PC-9 (cell line): ENCODE measurements at regions not wholly inside any gene's neighbourhood (a gene's known extent, or its start where the extent isn't known, plus 50 kb on each side); places are given as distances from the start of the nearest gene placed in this dataset.

Source experiments
- BruUV-seq: library from RNA; stranded (reverse); fragments of 400-500 nt; replicated peaks from 2 replicates; lab custom pipeline; 2021; lab: Mats Ljungman, UMichigan
- CTCF ChIA-PET: fragments of 300-600 bp; sonication (Branson Sonifier 250); formaldehyde crosslinking; loops from one replicate; lab custom pipeline; 2022; ENCODE audit warnings: antibody characterized with exemption; lab: Charles Lee
- POLR2A ChIA-PET: fragments of 300-600 bp; sonication (Branson Sonifier 250); formaldehyde crosslinking; loops from one replicate; lab custom pipeline; 2022; ENCODE audit warnings: antibody characterized with exemption; ENCODE audit not compliant: unreplicated experiment; lab: Charles Lee
- DNase-seq, 2 experiments: peaks; one replicate each; pipeline versions ENCODE4 v3.0.0 to v3.0.0-alpha.2; 2015 to 2022; ENCODE audit warnings: mixed read lengths in 1 of 2
- H2AFZ ChIP-seq: fragments of 200-600 bp; sonication (generic); 2 replicates; pipeline ENCODE4 v1.8.1; 2017; ENCODE audit warnings: antibody characterized with exemption
- H3F3A ChIP-seq: fragments of 200-600 bp; sonication (generic); 2 replicates; pipeline ENCODE4 v1.8.1; 2017; ENCODE audit warnings: antibody characterized with exemption, mild to moderate bottlenecking, low read depth; ENCODE audit not compliant: insufficient read depth
- H3K27ac ChIP-seq: fragments of 200-600 bp; sonication (generic); 2 replicates; pipeline ENCODE4 v1.6.1; 2016; ENCODE audit warnings: mixed run types
- H3K27me3 ChIP-seq: fragments of 200-600 bp; sonication (generic); 2 replicates; pipeline ENCODE4 v1.6.1; 2016; ENCODE audit warnings: low read depth, mixed run types; ENCODE audit not compliant: insufficient read depth
- H3K36me3 ChIP-seq: fragments of 200-600 bp; sonication (generic); 2 replicates; pipeline ENCODE4 v1.6.1; 2016; ENCODE audit warnings: low read depth, mixed run types
- H3K4me1 ChIP-seq: fragments of 200-600 bp; sonication (generic); replicated peaks from 2 replicates; pipeline ENCODE4 v1.6.1; 2016; ENCODE audit warnings: mixed run types; ENCODE audit not compliant: insufficient read depth
- H3K4me2 ChIP-seq: fragments of 200-600 bp; sonication (generic); 2 replicates; pipeline ENCODE4 v1.6.1; 2017; ENCODE audit warnings: mixed run types
- H3K4me3 ChIP-seq: fragments of 200-600 bp; sonication (generic); 2 replicates; pipeline ENCODE4 v1.6.1; 2016; ENCODE audit warnings: mixed run types
- H3K79me2 ChIP-seq: fragments of 200-600 bp; sonication (generic); 2 replicates; pipeline ENCODE4 v1.6.1; 2017; ENCODE audit warnings: low read depth, mixed run types
- H3K9me2 ChIP-seq: fragments of 200-600 bp; sonication (generic); 2 replicates; pipeline ENCODE4 v1.8.1; 2017; ENCODE audit warnings: mild to moderate bottlenecking; ENCODE audit not compliant: insufficient read depth
- H3K9me3 ChIP-seq: fragments of 200-600 bp; sonication (generic); 2 replicates; pipeline ENCODE4 v1.8.1; 2016; ENCODE audit warnings: low read depth; ENCODE audit not compliant: insufficient read depth
- H4K20me1 ChIP-seq: fragments of 200-600 bp; sonication (generic); 2 replicates; pipeline ENCODE4 v1.8.1; 2017; ENCODE audit not compliant: insufficient read depth
- EZH2 ChIP-seq: fragments of 200-600 bp; sonication (generic); IDR thresholded peaks from 2 replicates; pipeline ENCODE4 v1.8.0; 2017; ENCODE audit warnings: antibody characterized with exemption, low read depth
- intact Hi-C: fragments of 100-400 bp; cut with micrococcal nuclease; formaldehyde crosslinking; loops from one replicate; pipeline ENCODE4 v1.10.0; 2022; ENCODE audit not compliant: unreplicated experiment
- TF ChIP-seq, protein P1 (sequence below): fragments of 200-600 bp; sonication (generic); conservative IDR thresholded peaks from 2 replicates; pipeline ENCODE4 v1.6.1; 2017; ENCODE audit warnings: mixed run types, antibody characterized with exemption, mild to moderate bottlenecking, moderate library complexity

DNA sequence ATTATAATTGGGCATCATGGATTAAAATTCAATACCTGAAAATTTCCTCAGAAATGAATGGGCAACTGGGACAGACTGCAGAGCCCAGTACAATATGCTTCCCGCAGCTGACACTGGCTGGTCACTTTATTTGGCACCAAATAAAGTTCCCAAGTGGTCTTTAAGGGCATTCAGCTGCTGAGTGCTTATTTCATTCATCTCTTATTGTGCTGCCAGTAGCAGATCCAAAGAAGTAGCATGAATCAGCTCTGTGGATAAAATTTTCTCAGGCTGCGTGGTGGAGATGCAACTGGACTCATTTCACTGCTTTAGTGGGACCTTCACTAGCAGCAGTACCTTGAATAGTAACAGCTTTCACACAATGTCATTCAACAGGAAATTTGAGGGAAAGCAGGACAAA is 226.3 kb upstream of the ADGRL2 start:
- no TSS peak for BruUV-seq
- TF ChIP-seq, protein P1, sequence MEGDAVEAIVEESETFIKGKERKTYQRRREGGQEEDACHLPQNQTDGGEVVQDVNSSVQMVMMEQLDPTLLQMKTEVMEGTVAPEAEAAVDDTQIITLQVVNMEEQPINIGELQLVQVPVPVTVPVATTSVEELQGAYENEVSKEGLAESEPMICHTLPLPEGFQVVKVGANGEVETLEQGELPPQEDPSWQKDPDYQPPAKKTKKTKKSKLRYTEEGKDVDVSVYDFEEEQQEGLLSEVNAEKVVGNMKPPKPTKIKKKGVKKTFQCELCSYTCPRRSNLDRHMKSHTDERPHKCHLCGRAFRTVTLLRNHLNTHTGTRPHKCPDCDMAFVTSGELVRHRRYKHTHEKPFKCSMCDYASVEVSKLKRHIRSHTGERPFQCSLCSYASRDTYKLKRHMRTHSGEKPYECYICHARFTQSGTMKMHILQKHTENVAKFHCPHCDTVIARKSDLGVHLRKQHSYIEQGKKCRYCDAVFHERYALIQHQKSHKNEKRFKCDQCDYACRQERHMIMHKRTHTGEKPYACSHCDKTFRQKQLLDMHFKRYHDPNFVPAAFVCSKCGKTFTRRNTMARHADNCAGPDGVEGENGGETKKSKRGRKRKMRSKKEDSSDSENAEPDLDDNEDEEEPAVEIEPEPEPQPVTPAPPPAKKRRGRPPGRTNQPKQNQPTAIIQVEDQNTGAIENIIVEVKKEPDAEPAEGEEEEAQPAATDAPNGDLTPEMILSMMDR: no peak
- no peak for TF ChIP-seq EZH2
- ChIA-PET CTCF (no interaction called here), POLR2A (no interaction called here)
- Histone ChIP-seq H3K4me2 (no peak overlapping the region), H3K79me2 (no peaks in the 10 kb centered on the region), H4K20me1 (no peaks in the 10 kb centered on the region), H3K4me1 (no peaks in the 10 kb centered on the region), H2AFZ (no peak overlapping the region), H3K4me3 (no peak overlapping the region), H3K9me3 (no peaks in the 10 kb centered on the region), H3K27ac (no peak overlapping the region), H3K27me3 (no peaks in the 10 kb centered on the region), H3K36me3 (no peaks in the 10 kb centered on the region), H3K9me2 (no peaks in the 10 kb centered on the region), H3F3A (no peaks in the 10 kb centered on the region)
- intact Hi-C loops: no loop called here
- no peak for DNase-seq

- ChIA-PET POLR2A (no interaction called here), CTCF (no interaction called here)
- Histone ChIP-seq H3K4me1 (no peaks in the 10 kb centered on the region), H3K9me3 (no peaks in the 10 kb centered on the region), H3K36me3 (no peaks in the 10 kb centered on the region), H2AFZ (no peak overlapping the region), H3K27me3 (no peaks in the 10 kb centered on the region), H4K20me1 (no peaks in the 10 kb centered on the region), H3K79me2 (no peaks in the 10 kb centered on the region), H3F3A (no peaks in the 10 kb centered on the region), H3K9me2 (no peaks in the 10 kb centered on the region), H3K27ac (no peak overlapping the region), H3K4me3 (no peak overlapping the region), H3K4me2 (no peak overlapping the region)
- no peak for TF ChIP-seq EZH2
- TF ChIP-seq, protein P1: no peak
- intact Hi-C loops: no loop called here
- no TSS peak for BruUV-seq
- DNase-seq: no peak
Observed at GRCh38 chr1:81573458-81573857, 227.3 kb upstream of the ADGRL2 start.

GRCh38 chr1:81571946-81572345 is 228.8 kb upstream of the ADGRL2 start:
- no peaks in the 10 kb centered on the region for H3K9me2 ChIP-seq
- DNase-seq: no peak
- CTCF ChIA-PET: no interaction called here
- POLR2A ChIA-PET: no interaction called here
- H3K36me3 ChIP-seq: no peaks in the 10 kb centered on the region
- no TSS peak for BruUV-seq
- no peaks in the 10 kb centered on the region for H3K9me3 ChIP-seq
- intact Hi-C loops: no loop called here
- H3K27ac ChIP-seq: no peak overlapping the region
- no peak overlapping the region for H3K4me2 ChIP-seq
- no peak for TF ChIP-seq EZH2
- TF ChIP-seq, protein P1: no peak
- H3K27me3 ChIP-seq: no peaks in the 10 kb centered on the region
- H3F3A ChIP-seq: no peaks in the 10 kb centered on the region
- H4K20me1 ChIP-seq: no peaks in the 10 kb centered on the region
- no peaks in the 10 kb centered on the region for H3K4me1 ChIP-seq
- no peak overlapping the region for H3K4me3 ChIP-seq
- H3K79me2 ChIP-seq: no peaks in the 10 kb centered on the region
- no peak overlapping the region for H2AFZ ChIP-seq
